Mesodermal cell (in vitro differentiated cells): ENCODE measurements at regions not wholly inside any gene's neighbourhood (a gene's known extent, or its start where the extent isn't known, plus 50 kb on each side); places are given as distances from the start of the nearest gene placed in this dataset.

Experiments used
- H3K27ac ChIP-seq: 2 replicates; pipeline ENCODE4 v1.7.0; 2013; ENCODE audit warnings: mild to moderate bottlenecking, low read depth, low read length, moderate library complexity; ENCODE audit not compliant: severe bottlenecking
- H3K36me3 ChIP-seq: 2 replicates; pipeline ENCODE4 v1.7.1; 2013; ENCODE audit warnings: mild to moderate bottlenecking, low read length, moderate library complexity; ENCODE audit not compliant: control insufficient read depth, insufficient read depth
- H3K4me1 ChIP-seq: one replicate; pipeline ENCODE4 v1.7.1; 2013; ENCODE audit warnings: mild to moderate bottlenecking, low read length; ENCODE audit not compliant: insufficient read depth, control insufficient read depth, poor library complexity, severe bottlenecking
- H3K4me3 ChIP-seq: 2 replicates; pipeline ENCODE4 v1.7.0; 2013; ENCODE audit warnings: low read length, control low read depth, mild to moderate bottlenecking; ENCODE audit not compliant: insufficient read depth, poor library complexity, severe bottlenecking; ENCODE audit errors: extremely low read depth
- H3K9me3 ChIP-seq: 2 replicates; pipeline ENCODE4 v1.7.1; 2013; ENCODE audit warnings: mild to moderate bottlenecking, low read length, moderate library complexity; ENCODE audit not compliant: control insufficient read depth
- WGBS, 2 experiments: methylation state at CpG; one replicate each; pipeline ENCODE4 v1.1.5; 2013; ENCODE audit warnings: missing lambda C conversion rate in 2 of 2; ENCODE audit not compliant: insufficient coverage in 2 of 2; 5-methylcytosine and 5-hydroxymethylcytosine counted together

- Histone ChIP-seq H3K9me3 (no peaks in the 10 kb centered on the region), H3K27ac (no peak overlapping the region), H3K4me3 (no peak overlapping the region), H3K36me3 (no peaks in the 10 kb centered on the region), H3K4me1 (no peaks in the 10 kb centered on the region)
- 94 to 95% methylated on average over 17 to 19 of the region's 21 CpGs for whole genome bisulfite sequencing, 2 experiments
Measured at GRCh38 chr5:179416114-179416822, 71.0 kb upstream of the ADAMTS2 start.

DNA sequence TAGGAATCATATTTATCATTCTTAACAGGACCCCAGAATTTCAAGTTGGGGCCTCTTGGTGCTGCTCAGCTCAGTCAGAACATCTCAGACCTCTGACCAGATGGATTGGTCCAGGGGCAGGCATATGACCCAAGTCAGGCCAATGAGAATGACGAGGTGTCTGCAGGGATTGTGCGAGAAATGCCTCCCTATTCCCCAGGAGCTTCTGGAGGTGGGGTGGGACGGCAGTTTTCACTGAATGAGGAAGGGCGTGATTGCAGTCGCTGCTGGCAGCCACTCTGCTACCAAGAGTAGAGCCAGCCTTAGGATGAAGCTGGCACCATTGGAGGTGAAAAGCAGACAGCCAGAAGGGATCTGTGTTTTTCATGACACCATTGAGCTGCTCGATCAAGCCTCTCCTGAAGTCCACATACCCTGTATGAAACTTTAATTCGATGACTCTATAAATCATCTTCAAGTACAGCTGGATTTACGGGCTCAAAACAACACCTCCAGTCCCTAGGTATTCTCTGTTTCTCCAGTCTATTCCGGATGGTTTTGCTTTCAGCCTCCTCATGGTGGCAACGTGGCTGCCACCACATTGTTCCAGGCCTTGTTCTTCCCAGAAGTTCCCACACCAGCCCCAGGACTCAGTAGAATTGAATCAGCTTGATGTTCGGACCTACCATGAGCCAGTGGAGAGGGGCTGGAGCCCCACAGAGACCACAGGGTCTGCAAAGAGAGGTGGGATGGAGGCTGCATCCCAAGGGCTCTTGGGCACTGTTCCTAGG lies 70.2 kb upstream of the ADAMTS2 start:
- H3K9me3 ChIP-seq = no peaks in the 10 kb centered on the region
- H3K4me1 ChIP-seq = no peaks in the 10 kb centered on the region
- H3K27ac ChIP-seq = no peak overlapping the region
- no peaks in the 10 kb centered on the region for H3K36me3 ChIP-seq
- H3K4me3 ChIP-seq = no peak overlapping the region
- WGBS, 2 experiments = 91 to 92% methylated on average over 10 to 11 of the region's 11 CpGs

DNA sequence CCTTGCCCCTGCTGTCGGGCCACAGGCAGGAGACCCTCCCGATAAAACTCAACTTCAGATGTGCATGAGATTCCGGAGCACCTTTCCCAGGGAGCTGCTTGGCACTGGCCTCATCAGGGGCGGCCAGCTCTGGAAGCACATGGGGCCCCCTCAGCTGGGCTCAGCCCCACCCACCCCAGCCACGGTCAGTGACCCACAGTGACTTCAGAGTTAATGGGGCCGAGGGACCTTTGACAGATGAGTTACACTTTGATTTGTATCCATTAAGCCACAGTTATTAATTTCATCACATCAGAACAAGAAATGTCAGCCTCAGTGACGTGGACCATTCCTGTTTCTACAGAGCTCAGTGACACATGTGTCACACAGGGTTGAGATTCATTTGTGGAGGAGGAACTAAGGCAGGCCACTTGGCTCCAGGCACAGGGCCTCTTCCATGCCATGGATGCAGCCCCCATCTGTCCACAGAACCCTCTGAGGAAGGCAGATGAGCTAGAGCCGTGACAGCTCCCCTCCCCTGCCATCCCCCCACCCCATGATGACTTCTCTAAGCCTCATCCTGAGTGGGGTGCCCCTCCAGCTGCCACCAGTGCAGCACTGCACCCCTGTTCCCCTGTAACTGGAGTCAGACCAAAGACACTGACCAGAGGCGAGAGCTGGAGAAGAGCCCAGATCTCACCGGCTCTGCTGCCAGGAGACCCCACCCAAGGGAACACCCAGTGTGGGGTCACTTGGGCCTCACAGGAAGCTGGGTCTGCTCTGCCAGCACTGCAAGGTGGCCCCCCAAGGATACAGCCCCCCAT lies 69.4 kb upstream of the ADAMTS2 start:
- Histone ChIP-seq H3K4me1 (no peaks in the 10 kb centered on the region), H3K27ac (no peak overlapping the region), H3K9me3 (no peaks in the 10 kb centered on the region), H3K4me3 (no peak overlapping the region), H3K36me3 (no peaks in the 10 kb centered on the region)
- 84 to 98% methylated on average over 6 to 8 of the region's 10 CpGs for WGBS, 2 experiments

DNA sequence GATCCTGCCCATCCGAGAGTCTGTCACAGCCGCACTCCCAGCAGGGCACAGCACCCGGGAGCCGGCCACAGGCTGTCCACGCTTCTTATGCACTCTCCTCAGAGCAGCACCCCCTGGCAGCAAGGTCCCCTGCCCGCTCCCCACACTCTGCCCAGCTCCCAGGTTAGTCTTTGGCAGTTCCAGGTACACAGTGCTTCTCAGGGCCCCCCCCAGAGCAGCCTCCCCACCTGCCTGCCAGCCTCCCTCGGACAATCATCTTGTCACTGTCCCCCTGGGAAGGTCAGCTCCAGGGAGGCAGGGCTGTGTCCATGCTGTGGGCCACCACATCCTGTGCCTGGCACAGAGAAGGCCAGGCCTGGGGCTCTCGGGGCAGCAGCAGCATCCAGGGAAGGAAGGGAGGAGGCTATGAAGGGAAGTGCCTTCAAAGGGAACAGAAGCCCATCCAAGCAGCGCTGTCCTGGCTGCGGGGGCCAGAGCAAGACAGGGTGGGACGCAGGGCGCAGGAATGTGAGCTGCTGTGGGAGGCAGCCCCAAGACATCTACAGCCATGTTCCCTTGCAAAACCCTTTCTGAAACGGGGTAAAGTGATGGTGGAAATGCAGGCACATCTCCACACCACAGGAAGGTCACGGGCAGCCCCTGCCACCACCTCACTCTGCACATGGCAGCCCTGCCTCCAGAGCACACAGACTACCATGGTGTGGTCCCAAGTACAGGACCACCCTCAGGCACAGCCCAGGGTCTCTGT lies 68.6 kb upstream of the ADAMTS2 start:
- Histone ChIP-seq H3K9me3 (no peaks in the 10 kb centered on the region), H3K27ac (no peak overlapping the region), H3K4me1 (no peaks in the 10 kb centered on the region), H3K36me3 (no peaks in the 10 kb centered on the region), H3K4me3 (no peak overlapping the region)
- 95% methylated on average over 12 to 13 of the region's 14 CpGs for WGBS, 2 experiments

DNA sequence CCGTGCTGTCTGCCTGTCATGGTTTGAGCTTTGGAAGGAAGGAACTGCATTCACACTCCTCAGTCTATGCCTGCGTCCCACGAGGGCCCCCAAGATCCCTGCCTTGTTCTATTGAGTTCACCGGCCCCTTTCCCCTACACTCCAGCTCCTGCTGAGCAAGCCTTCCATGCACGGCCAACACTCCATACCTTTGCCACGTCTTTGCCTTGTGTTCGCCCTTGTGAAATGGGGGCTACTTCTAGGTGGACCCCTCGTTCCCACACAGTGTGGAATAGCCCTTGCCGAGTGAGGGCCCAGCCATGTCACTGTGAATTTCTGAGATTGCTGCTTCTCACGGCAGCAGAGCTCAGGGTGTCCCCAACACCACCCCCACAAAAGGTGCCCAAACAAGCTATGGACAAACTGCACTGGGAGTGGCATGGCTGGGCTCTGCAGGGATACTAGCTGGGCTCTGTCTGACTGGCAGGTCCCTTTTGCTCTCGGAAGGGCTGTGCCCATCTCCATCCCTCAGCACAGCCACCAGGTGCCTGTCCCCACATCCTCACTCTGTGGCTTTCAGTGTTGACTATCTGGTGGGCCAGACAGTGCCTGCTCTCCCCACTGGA lies 67.9 kb upstream of the ADAMTS2 start:
- no peaks in the 10 kb centered on the region for H3K4me1 ChIP-seq
- H3K27ac ChIP-seq = no peak overlapping the region
- H3K9me3 ChIP-seq = no peaks in the 10 kb centered on the region
- 89 to 92% methylated on average over 10 to 11 of the region's 11 CpGs for WGBS, 2 experiments
- no peaks in the 10 kb centered on the region for H3K36me3 ChIP-seq
- H3K4me3 ChIP-seq = no peak overlapping the region

- Histone ChIP-seq H3K4me1 (peaks cover 4% of the 10 kb centered on the region), H3K9me3 (no peaks in the 10 kb centered on the region), H3K36me3 (no peaks in the 10 kb centered on the region), H3K4me3 (no peak overlapping the region), H3K27ac (no peak overlapping the region)
- 90 to 96% methylated on average over 10 of the region's 14 CpGs for WGBS, 2 experiments
Measured at GRCh38 chr5:179411161-179411841, 66.0 kb upstream of the ADAMTS2 start.

DNA sequence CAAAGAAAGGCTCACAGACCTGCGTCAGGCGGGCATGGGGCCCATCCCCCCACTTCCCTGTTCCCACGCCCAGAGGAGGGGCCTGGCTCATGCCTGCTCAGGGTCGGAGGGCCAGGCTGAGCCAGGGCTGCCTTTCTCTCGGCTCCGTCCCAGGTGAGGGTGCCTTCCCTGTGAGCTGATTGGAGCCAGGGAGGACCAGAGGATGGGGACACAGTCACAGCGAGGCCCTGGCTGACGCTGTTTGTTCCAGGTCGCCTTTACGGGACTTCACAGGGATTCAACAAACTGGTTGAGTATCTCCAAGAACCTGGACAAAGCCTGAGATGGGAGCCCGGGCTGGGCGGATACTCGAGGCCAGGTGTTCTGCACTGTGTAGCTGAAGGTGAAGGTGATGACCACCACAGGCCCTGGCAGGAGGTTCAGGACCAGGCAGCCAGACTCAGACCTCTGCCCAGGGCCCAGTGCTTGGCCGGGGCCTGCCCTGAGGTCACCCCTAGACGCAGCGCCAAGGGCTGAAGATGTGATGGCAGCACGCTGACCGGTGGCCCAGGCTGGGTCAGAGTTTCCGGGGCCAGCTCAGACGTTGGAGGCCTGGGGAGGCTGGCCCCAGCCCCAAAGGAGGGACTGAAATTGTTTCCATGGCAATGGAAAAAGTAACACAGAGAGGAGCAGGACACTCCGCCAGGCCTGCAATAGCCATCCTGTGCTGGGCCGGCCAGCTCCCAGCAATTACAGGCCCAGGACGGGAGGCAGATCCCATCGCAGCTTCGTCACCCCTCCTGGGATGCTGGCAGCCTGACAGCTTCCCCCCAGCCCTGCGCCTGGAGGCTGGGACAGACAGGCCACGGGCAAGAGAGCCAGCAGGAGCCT lies 65.3 kb upstream of the ADAMTS2 start:
- no peak overlapping the region for H3K27ac ChIP-seq
- 90 to 95% methylated on average over 25 to 27 of the region's 27 CpGs for WGBS, 2 experiments
- H3K4me1 ChIP-seq = peaks cover 4% of the 10 kb centered on the region
- no peaks in the 10 kb centered on the region for H3K36me3 ChIP-seq
- H3K9me3 ChIP-seq = no peaks in the 10 kb centered on the region
- no peak overlapping the region for H3K4me3 ChIP-seq

- Histone ChIP-seq H3K4me3 (no peak overlapping the region), H3K4me1 (peaks cover 4% of the 10 kb centered on the region), H3K36me3 (no peaks in the 10 kb centered on the region), H3K9me3 (no peaks in the 10 kb centered on the region), H3K27ac (no peak overlapping the region)
- WGBS, 2 experiments = 87 to 88% methylated on average over 6 to 7 of the region's 7 CpGs
Measured at GRCh38 chr5:179409806-179410205, 64.5 kb upstream of the ADAMTS2 start.

DNA sequence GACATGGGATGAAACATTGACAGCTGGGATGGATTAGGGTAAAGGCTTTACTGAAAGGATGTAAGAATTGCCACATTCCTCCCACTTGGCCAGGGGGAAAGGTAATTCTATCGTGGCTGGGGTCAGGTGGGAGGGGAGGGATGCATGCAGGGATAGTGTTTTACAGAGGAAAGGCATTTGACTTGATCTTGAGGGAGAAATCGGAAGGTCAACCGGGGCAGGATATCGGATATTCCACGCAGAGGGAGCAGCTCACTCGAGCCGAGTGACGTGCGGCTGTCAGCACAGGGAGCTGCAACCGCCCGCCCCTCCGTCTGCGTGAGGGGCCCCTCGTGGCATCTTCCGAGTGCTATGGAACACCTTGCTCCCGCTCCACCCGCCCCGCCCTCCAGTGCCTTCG lies 63.4 kb upstream of the ADAMTS2 start:
- H3K27ac ChIP-seq = no peak overlapping the region
- H3K4me1 ChIP-seq = peaks cover 4% of the 10 kb centered on the region
- no peaks in the 10 kb centered on the region for H3K36me3 ChIP-seq
- H3K9me3 ChIP-seq = no peaks in the 10 kb centered on the region
- WGBS, 2 experiments = 87 to 90% methylated on average over 19 of the region's 19 CpGs
- no peak overlapping the region for H3K4me3 ChIP-seq
